ENCODE measurements at regions not wholly inside any gene's neighbourhood (a gene's known extent, or its start where the extent isn't known, plus 50 kb on each side); places are given as distances from the start of the nearest gene placed in this dataset.

- TF ChIP-seq, protein P1, sequence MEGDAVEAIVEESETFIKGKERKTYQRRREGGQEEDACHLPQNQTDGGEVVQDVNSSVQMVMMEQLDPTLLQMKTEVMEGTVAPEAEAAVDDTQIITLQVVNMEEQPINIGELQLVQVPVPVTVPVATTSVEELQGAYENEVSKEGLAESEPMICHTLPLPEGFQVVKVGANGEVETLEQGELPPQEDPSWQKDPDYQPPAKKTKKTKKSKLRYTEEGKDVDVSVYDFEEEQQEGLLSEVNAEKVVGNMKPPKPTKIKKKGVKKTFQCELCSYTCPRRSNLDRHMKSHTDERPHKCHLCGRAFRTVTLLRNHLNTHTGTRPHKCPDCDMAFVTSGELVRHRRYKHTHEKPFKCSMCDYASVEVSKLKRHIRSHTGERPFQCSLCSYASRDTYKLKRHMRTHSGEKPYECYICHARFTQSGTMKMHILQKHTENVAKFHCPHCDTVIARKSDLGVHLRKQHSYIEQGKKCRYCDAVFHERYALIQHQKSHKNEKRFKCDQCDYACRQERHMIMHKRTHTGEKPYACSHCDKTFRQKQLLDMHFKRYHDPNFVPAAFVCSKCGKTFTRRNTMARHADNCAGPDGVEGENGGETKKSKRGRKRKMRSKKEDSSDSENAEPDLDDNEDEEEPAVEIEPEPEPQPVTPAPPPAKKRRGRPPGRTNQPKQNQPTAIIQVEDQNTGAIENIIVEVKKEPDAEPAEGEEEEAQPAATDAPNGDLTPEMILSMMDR (IDR thresholded peaks at IDR 0.05): no peak
- no peak for TF ChIP-seq ZFX (IDR thresholded peaks at IDR 0.05; ENCODE audit: borderline replicate concordance)
Measured at GRCh38 chr1:56400526-56400925, 178.8 kb downstream of the PLPP3 start.

Measured in 22Rv1 (cell line).